NB4 (cell line): ENCODE measurements at regions not wholly inside any gene's neighbourhood (a gene's known extent, or its start where the extent isn't known, plus 50 kb on each side); places are given as distances from the start of the nearest gene placed in this dataset.
"Not testable (repeated sequence)": the region's sequence is repeated elsewhere in the genome, so short reads cannot be mapped to it uniquely, and the experiment has no call there.

Source experiments
- CTCF ChIP-seq: IDR thresholded peaks from one replicate; pipeline ENCODE4 v1.5.1; 2012; ENCODE audit warnings: low read depth, low read length
- POLR2A ChIP-seq: IDR thresholded peaks from 2 replicates; pipeline ENCODE4 v1.6.1; 2011; ENCODE audit warnings: mild to moderate bottlenecking; ENCODE audit not compliant: insufficient read length; ENCODE audit errors: extremely low read depth
- TF ChIP-seq, protein P1 (sequence below): IDR thresholded peaks from 2 replicates; pipeline ENCODE4 v1.6.1; 2011; ENCODE audit warnings: low read depth, low read length

- not testable (repeated sequence) for TF ChIP-seq CTCF, POLR2A
- TF ChIP-seq, protein P1, sequence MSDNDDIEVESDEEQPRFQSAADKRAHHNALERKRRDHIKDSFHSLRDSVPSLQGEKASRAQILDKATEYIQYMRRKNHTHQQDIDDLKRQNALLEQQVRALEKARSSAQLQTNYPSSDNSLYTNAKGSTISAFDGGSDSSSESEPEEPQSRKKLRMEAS, result not testable (repeated sequence)
These were observed 223.9 kb upstream of the ZNF217 start for GRCh38 chr20:53817513-53817912.
